ENCODE measurements at regions not wholly inside any gene's neighbourhood (a gene's known extent, or its start where the extent isn't known, plus 50 kb on each side); places are given as distances from the start of the nearest gene placed in this dataset.

DNA sequence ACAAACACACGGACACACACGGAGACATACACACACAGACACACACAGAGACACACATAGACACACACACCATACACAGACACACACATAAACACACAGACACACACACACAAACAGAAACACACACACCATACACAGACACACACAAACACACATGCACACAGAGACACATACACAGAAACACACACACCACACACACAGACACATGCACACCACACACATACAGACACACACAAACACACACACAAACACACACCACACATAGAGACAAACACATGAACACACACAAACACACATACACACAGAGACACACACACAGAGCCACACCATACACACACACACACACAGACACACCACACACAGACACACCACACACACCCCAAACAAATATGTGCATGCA, 152.7 kb upstream of the FOXD4L5 start (continued):
- TF ChIP-seq CTCF (IDR thresholded peaks at IDR 0.05) = no peak

- Histone ChIP-seq H3K4me2 (no peak overlapping the region), H3K27me3 (ENCODE audit: insufficient read depth) (no peaks in the 10 kb centered on the region; the same call in 1 of the 2 replicates), H3K27ac (ENCODE audit: low read depth in 2 of 2, low read length in 1 of 2) (no peak overlapping the region), H3K79me2 (ENCODE audit: insufficient read depth) (no peaks in the 10 kb centered on the region), H3K36me3 (replicated peaks in 1 of 2; ENCODE audit: control insufficient read depth in 1 of 2, insufficient read depth in 2 of 2, low read length in 1 of 2) (no peaks in the 10 kb centered on the region), H3F3A (replicated peaks; ENCODE audit: insufficient read depth) (peaks cover 8% of the 10 kb centered on the region), H3K4me1 (ENCODE audit: control insufficient read depth in 1 of 2, insufficient read depth in 2 of 2, low read depth in 1 of 2, low read length in 1 of 2) (no peaks in the 10 kb centered on the region), H3K9me3 (no peaks in the 10 kb centered on the region), H4K20me1 (ENCODE audit: insufficient read depth) (no peaks in the 10 kb centered on the region), H2AFZ (ENCODE audit: low read depth) (no peak overlapping the region), H3K9me2 (no peaks in the 10 kb centered on the region), H3K9ac (no peak overlapping the region), H3K4me3 (ENCODE audit: low read depth in 2 of 2, low read length in 1 of 2) (no peak overlapping the region)
- 34% methylated on average over 8 of the region's 10 CpGs for WGBS (ENCODE audit: low lambda C conversion rate)
- CTCF ChIA-PET = no interaction called here
- no peak for DNase-seq
- TF ChIP-seq SMC3 (IDR thresholded peaks at IDR 0.05; ENCODE audit: low read depth, low read length) = no peak
- TF ChIP-seq, protein P1, sequence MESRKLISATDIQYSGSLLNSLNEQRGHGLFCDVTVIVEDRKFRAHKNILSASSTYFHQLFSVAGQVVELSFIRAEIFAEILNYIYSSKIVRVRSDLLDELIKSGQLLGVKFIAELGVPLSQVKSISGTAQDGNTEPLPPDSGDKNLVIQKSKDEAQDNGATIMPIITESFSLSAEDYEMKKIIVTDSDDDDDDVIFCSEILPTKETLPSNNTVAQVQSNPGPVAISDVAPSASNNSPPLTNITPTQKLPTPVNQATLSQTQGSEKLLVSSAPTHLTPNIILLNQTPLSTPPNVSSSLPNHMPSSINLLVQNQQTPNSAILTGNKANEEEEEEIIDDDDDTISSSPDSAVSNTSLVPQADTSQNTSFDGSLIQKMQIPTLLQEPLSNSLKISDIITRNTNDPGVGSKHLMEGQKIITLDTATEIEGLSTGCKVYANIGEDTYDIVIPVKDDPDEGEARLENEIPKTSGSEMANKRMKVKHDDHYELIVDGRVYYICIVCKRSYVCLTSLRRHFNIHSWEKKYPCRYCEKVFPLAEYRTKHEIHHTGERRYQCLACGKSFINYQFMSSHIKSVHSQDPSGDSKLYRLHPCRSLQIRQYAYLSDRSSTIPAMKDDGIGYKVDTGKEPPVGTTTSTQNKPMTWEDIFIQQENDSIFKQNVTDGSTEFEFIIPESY (IDR thresholded peaks at IDR 0.05; ENCODE audit: borderline replicate concordance, low read depth) = no peak
- POLR2A ChIA-PET = no interaction called here
Measured at GRCh38 chr9:65435464-65435863, 150.5 kb upstream of the FOXD4L5 start.

- Histone ChIP-seq H3F3A (replicated peaks; ENCODE audit: insufficient read depth) (peaks cover 8% of the 10 kb centered on the region), H3K9me2 (no peaks in the 10 kb centered on the region), H3K9ac (no peak overlapping the region), H3K9me3 (no peaks in the 10 kb centered on the region), H3K4me3 (ENCODE audit: low read depth in 2 of 2, low read length in 1 of 2) (no peak overlapping the region), H4K20me1 (ENCODE audit: insufficient read depth) (no peaks in the 10 kb centered on the region), H2AFZ (ENCODE audit: low read depth) (no peak overlapping the region), H3K36me3 (replicated peaks in 1 of 2; ENCODE audit: control insufficient read depth in 1 of 2, insufficient read depth in 2 of 2, low read length in 1 of 2) (no peaks in the 10 kb centered on the region), H3K27me3 (ENCODE audit: insufficient read depth) (no peaks in the 10 kb centered on the region), H3K4me1 (ENCODE audit: control insufficient read depth in 1 of 2, insufficient read depth in 2 of 2, low read depth in 1 of 2, low read length in 1 of 2) (no peaks in the 10 kb centered on the region), H3K79me2 (ENCODE audit: insufficient read depth) (no peaks in the 10 kb centered on the region), H3K4me2 (no peak overlapping the region), H3K27ac (ENCODE audit: low read depth in 2 of 2, low read length in 1 of 2) (no peak overlapping the region)
- CTCF ChIA-PET = no interaction called here
- DNase-seq = no peak
- 38% methylated on average over 6 of the region's 6 CpGs for WGBS (ENCODE audit: low lambda C conversion rate)
- POLR2A ChIA-PET = no interaction called here
- TF ChIP-seq YY1 (IDR thresholded peaks at IDR 0.05; ENCODE audit: low read depth) (no peak), USF1 (IDR thresholded peaks at IDR 0.05; ENCODE audit: borderline replicate concordance, low read depth) (no peak), RAD21 (IDR thresholded peaks at IDR 0.05; ENCODE audit: low read length) (no peak), RXRA (IDR thresholded peaks at IDR 0.05; ENCODE audit: borderline replicate concordance, low read depth) (no peak), MXI1 (IDR thresholded peaks at IDR 0.05; ENCODE audit: low read depth, low read length) (no peak), FOXM1 (IDR thresholded peaks at IDR 0.05; ENCODE audit: low read depth) (no peak), TEAD4 (IDR thresholded peaks at IDR 0.05; ENCODE audit: borderline replicate concordance, insufficient read depth) (no peak), CTCF (IDR thresholded peaks at IDR 0.05) (no peak), POLR2AphosphoS5 (IDR thresholded peaks at IDR 0.05; ENCODE audit: low read depth, low read length) (no peak), TAF1 (IDR thresholded peaks at IDR 0.05; ENCODE audit: borderline replicate concordance, low read depth, low read length) (no peak), IRF3 (IDR thresholded peaks at IDR 0.05; ENCODE audit: low read depth, low read length) (no peak), GABPA (IDR thresholded peaks at IDR 0.05; ENCODE audit: low read depth) (no peak)
- TF ChIP-seq, protein P2, sequence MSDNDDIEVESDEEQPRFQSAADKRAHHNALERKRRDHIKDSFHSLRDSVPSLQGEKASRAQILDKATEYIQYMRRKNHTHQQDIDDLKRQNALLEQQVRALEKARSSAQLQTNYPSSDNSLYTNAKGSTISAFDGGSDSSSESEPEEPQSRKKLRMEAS (IDR thresholded peaks at IDR 0.05; ENCODE audit: low read depth) = no peak
- TF ChIP-seq, protein P3, sequence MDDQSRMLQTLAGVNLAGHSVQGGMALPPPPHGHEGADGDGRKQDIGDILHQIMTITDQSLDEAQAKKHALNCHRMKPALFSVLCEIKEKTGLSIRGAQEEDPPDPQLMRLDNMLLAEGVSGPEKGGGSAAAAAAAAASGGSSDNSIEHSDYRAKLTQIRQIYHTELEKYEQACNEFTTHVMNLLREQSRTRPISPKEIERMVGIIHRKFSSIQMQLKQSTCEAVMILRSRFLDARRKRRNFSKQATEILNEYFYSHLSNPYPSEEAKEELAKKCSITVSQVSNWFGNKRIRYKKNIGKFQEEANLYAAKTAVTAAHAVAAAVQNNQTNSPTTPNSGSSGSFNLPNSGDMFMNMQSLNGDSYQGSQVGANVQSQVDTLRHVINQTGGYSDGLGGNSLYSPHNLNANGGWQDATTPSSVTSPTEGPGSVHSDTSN (IDR thresholded peaks at IDR 0.05) = no peak
Measured at GRCh38 chr9:65432722-65433323, 147.8 kb upstream of the FOXD4L5 start.

Measured in SK-N-SH (cell line).